NCI-H774 (cell line): ENCODE measurements at regions not wholly inside any gene's neighbourhood (a gene's known extent, or its start where the extent isn't known, plus 50 kb on each side); places are given as distances from the start of the nearest gene placed in this dataset.
A peak's percentile ranks its signal among the peaks of the same experiment; 100 is the strongest.

ENCODE experiments used
- DNase-seq: peaks from one replicate; lab custom pipeline; 2025; lab: John Stamatoyannopoulos, UW

DNA sequence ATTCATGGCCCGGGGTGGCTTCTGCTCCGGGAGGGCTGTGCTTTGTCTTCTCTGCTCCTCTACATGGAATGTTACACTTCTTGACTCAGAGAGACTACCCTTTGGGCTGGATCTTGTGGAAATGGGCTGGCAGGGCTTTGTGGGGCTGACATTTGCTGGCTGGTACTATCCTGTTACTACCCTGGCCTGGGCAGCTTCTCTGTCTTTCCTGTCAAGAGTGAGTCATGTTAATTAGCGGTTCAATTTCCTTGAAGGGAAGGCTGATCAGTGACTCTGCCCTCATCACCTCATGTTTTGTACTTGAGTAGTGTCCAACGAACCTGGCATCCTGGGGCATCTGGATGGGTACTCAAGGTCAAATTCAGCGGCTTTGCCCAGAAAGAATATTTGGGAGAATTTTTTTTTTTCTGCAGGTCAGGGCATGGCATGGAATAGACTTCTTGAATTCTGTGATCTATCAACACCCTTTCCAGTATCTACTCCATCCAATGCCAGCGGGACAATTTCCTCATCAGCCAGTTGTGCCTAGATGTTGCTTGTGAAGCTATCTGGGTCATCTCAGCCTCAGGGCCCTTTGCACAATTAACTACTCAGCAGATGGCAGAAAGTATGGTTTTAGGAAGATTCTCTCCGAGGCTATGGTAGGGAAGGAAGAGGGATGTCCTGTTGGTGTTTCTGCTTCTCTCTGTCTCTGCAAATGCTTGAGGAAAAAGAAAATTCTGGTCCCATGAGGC, 140.5 kb upstream of the PLET1 start:
- no peak for DNase-seq

DNA sequence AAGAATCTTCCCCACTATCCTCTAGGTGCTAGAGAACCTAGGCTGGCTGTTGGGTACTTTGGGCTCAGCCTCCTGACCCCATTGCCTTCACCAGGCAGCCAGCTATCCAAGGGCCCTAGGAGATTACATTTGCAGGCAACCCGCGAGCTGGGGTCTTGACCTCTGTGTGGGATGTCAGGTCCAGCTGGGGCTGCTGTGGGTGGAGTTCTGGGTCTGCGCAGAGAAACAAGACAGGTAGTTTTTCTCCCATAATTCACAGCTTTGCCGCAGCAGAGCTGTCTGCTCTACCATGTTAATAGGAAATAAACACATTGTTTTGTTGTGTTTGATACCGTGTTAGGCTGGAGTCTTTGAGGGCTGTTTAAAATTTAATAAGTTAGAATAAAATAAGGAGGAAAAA, 142.8 kb upstream of the PLET1 start:
- no peak for DNase-seq

DNA sequence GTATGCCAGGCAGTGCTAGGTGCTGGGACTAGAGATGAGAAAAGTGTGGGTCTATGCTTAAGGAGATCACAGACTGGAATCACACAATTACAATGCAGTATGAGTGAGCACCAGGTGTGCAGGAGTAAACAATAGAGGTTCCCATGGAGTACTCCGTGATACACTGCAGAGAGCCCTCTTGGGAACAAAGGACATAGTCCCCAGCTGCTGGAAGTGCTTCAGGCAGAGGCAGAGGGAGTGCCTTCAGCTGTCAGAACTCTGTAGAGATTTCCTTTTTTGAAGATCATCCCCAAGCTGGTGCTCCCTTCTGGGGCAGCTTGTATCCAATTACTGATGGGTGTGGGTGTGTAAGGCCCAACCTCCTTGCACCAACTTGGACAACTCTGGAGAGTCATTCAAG, 143.5 kb upstream of the PLET1 start:
- DNase-seq: peak; percentile 93

DNA sequence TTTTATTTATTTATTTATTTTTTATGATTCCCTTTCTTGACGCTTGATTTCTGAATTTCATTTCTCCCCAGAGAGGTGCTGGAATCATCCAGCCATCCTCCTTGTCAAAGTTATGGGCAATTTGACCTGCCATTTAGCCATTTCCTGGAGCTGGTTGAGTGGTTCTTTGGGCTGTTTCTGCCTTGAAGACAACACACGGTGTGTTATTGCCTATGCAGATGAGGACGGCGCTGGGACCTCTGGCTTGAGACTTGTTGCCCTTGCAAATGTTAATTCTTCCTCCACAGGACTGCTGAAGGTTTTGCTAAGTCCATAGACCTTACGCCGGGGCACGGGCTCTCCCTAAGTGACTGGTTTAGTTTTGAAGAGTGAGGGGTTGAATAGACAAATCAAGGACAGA, 147.9 kb upstream of the PLET1 start:
- no peak for DNase-seq

DNA sequence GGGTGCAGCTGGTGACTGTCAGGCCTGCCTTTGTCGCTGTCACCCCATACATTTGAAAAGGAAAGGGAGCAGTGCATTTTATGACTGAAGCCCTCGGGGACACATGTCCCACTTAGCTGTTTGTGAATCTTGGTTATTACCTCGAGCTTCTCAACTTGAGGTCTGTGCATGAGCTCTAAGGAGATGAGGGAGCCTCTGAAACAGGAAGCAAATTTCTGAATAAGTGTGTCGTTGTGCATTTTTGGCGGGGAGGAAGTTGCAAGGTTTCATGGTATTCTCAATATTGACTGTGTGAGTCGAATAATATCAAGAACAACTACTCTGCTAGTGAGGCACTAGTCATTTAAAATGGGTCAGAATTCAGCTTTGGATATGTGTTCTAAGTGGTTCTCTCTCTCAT, 149.7 kb upstream of the PLET1 start:
- no peak for DNase-seq

DNA sequence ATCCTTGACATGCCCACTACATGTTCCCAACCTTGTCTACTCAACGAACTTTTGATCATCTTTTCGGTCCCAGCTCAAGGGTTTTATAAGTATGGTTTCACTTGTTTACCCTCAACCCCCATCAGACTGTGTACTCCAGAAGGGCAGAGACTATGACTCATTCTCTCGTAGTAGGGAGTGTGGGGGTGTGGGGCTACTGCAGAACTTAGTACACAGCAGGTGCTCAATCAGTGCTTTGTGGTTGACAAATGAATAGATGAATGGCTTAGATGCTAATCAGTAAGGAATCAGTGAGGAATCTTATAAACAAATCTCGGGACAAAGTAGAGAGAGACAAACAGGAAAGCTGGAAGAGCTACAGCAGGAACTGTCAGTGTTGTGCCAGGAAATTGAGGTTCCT, 151.7 kb upstream of the PLET1 start:
- no peak for DNase-seq

DNA sequence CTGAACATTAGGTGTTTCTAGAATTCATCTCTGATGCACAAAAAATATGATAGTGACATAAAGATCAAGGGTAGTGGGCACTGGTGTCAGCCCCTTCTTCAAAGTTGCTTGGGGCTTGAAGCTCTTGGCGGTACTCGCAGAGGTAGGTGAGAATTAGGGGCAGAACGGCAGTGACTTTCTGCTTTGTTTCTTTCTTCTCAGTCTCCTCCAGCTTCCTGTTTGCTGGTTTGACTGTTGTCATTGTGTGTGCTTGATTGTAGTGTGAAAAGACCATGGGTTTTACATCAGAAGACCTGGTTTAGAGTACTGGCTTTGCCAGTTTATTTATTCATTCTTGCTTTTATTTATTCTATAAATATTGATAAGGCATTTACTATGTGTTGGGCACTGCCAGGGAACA, 156.7 kb upstream of the PLET1 start:
- no peak for DNase-seq

DNA sequence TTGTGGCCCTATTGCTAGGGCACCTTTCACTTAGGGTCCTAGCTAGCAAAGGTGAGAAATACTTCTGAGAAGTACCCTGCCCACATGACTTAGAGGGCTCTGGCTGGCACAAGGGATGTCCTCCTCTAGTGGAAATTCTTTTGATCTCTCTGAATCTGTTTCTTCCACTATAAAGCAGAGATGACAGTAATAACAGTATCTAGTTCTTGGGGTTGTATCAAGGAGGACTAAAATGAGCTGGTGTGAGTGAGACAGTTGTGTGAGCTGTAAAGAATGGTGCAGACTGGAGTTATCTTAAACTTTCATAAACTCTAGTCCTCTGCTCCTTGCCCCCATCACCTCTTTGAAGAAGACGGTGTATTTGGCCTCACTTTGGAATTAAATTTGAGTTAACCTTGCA, 157.8 kb upstream of the PLET1 start:
- no peak for DNase-seq

DNA sequence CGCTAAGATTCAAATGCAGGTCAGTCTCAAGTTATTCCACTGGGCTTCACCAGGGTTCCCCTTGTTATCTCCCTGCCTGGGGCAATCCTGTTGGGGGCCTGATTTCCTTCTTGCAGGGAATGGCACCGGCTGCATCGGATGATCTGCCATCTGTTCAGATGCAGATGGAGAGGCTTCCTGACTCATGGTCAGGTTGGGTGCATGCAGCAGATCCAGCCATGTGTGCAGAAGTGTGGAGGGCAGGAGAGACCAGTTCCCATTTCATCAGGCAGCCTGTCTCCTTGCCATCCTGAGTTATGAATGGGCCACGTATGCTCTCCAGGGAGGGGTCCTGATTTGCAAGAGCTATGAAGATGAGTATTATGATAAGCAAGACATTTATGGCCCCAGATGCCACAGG, 161.2 kb upstream of the PLET1 start:
- no peak for DNase-seq

DNA sequence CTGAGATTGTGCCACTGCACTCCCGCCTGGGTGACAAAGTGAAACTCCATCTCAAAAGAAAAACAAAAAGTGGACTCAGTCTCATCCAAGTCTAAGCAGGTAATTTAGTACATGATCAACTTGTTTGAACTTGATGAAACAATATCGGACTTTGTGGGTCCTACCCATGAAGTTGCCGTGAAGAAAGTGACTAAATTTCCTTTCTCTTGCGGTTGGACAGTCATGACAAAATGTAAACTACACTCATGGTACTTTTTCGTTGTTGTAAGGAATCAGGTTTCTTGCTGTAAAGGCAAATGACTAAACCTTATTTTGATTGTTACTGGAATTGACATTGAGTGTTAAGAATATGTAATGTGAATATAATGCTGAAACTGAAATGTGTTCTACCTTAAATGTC, 164.5 kb upstream of the PLET1 start:
- DNase-seq: no peak

DNA sequence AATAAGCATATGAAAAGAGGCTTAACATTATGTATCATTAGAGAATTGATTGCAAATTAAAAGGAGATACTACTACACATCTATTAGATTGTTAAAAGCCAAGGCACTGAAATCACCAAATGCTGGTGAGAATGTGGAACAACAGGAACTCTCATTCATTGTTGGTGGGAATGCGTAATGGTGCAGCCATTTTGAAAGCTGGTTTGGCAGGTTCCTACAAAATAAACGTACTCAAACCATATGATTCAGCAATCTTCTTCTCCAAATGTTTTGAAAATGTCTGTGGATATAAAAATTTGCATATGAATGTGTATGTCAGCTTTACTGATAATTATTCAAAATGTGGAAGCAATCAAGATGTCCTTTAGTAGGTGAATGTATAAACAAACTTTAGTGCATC, 176.4 kb upstream of the PLET1 start:
- no peak for DNase-seq

DNA sequence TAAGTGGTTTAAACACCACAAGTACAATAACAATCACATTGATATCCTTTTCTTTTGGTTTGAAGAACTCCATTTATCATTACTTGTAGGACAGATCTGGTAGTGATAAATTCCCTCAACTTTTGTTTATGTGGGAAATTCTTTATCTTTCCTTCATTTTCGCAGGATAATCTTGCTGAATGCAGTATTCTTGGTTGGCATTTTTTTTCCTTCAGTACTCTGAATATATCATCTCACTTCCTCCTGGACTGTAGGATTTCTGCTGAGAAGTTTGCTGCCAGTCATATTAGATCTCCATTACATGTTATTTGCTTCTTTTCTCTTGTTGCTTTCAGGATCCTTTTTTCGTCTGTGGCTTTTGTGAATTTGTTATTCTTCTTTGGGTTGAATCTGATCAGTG, 179.0 kb upstream of the PLET1 start:
- no peak for DNase-seq

DNA sequence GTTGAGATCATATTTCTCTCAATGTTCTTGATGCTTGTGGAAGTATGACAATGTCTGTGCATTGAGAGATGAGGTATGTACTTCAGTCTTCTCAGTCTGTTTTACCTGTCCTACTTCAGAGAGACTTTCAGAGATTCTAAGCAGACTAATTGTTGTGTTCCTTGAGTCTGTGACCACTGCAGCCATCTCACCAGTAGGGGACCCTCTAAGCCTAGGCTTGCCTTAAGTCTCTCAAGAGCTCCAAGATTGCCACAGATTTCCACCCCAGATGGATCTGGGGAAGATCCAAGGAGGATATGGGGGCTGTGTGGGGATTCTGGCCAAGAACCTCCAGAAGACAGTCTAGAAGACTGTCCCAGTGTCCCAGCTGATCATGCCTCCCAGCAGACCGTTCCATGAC, 179.9 kb upstream of the PLET1 start:
- no peak for DNase-seq

DNA sequence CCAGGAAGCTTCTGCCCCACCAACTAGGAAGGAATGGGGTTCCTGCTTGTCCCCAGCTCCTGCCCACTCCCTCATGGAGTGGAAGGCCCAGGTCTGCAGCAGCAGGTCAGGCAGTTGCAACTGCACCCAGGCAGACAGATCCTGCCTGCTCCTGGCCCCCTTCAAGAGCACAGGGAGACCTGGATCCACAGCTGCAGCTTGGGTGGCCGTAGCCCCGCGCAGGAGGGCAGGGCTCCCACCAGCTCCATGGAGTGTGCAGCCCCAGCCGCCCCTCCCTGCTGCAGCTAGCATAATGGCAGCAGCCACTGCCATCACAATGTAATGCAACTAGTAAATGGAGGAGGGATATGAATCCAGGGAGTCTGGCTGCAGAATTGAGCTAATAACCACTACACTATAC, 187.5 kb upstream of the PLET1 start:
- DNase-seq: no peak

DNA sequence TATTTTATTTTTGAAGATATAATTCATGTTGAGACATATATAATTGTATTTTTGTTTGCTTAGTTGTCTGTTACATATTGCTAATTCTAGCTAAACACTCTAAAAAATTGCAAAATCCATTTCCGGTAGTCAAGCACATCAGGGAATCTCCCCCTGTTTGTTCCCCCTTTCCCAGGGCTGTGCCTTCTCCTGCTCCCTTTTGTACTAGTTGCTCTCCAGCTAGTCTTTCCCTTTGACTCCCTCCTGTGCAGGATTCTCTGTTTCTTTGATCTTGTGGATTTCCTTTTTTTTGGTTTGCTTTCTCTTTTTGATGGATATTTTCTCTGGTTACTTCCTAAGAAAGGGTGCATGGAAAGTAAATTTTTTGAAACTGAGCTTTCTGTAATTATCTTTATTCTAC, 188.1 kb upstream of the PLET1 start:
- no peak for DNase-seq

DNA sequence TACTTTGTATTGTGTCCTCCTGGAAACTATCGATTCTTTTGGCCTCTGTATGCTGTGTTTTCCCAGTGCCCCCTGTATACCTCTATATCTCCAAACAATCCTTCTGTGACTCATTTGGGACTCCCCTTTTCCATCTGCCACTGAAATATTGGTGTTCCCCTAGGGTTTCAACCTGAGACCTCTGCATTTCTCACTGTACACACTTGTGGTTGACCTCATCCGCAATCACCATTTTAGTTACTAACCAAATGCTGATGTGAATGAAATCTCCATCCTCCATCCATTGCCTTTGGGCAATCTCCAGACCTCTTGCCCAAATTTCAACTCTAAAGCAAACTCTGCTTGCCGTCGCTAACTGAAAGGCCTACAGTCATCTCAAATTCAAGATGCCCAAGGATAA, 190.6 kb upstream of the PLET1 start:
- DNase-seq: no peak

DNA sequence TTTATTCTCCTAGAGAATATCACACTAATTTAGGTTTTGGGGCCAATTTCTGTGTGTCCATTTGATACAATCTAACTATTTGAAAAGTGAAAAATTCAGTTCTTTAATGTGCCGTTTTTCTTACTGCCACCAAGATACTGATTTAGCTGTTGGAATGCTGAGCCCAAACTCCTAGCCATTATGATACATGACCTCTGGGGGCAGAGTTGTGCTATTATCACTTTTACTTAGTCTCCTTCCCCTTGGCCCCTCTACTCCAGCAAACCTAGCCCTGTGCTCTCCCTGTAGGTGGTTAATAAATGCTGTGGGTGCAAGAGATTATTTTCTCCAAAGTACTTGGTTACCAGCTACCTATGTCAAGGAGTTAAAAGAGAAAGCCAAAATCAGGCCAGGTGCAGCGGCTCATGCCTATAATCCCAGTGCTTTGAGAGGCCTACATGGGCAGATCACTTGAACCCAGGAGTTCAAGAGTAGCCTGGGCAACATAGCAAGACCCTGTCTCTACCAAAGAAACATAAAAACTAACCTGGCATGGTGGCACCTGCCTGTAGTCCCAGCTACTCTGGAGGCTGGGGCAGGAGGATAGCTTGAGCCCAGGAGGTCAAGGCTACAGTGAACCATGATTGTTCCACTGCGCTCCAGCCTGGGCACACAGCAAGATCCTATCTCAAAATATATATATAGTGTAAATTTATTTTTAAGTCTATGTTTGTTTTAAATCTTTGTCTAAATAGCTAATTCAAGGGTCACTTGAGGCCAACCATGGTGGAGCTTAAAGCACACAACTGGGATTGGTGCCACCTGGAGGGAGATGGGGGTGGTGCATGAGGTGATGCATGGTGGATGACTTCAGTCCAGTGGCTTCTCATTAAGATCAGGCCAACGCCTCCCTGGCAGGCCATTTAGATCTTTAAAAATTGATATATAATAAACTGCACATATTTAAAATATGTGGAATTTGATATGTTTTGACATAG, 193.2 kb upstream of the PLET1 start:
- peak; percentile 11 for DNase-seq

DNA sequence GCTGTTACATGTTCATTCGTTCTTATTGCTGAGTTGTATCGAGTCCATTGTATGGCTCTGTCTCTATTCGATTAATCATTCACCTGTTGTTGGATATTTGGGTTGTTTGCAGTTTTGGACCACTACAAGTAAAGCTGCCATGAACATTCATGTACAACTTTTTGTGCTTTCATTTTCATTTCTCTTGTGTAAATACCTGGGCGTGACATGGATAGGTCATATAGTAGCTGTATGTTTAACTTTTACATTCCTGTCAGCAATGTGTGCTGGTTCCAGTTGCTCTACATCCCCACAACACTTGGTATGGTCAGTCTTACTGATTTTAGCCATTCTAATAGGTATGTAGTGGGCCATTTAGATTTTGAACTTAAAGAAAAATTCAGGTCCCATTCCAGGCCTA, 194.2 kb upstream of the PLET1 start:
- DNase-seq: no peak

DNA sequence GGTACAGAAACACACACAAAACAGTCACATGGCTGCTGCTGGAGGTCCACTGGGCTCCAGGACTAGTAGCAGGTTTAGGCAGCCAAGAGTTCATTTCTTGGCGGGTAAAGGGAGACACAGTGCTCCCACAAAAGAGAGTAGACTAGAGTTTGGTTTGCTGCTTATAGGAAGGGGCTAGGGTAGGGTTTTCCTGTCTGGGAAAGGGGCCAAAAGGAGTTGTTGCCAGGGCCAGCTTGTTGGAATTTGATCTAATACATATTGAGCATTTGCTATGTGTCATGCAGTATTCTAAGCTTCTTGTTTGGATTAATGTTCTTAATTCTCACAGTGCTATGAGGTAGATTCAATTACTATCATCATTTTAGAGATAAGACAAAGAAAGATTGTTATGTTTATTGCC, 195.1 kb upstream of the PLET1 start:
- no peak for DNase-seq

DNA sequence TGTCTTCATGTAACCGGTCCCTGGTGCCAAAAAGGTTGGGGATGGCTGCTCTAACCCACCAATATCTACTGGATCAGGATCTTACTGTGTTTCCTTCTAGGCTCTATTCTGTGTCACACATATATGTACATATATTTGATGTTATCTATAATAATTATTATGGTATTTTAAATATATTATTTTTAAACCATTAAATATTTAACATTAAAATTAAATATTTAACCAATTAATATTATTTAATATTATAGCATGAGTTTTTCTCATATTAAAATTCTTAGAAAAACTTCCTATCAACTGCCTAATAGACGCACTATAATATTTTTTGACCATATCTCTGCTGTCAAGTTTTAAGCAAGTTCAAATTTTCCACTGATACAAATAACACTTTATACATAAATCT, 196.9 kb upstream of the PLET1 start:
- DNase-seq: no peak

DNA sequence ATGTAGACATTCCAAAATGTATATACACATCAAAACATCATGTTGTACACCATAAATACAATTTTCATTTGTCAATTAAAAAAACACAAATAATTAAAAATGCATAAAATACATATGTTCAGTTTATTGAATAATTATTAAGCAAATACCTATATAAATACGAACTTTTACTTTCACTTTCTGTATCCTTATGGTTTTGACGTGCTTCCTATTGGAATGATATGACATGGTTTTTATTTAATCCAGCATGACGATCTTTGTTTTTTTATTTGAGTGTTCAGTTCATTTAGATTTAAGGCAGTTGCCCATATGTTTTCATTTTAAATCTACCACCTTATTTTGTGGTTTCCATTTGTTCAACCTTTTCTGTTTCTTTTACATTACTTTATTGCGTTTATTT, 198.3 kb upstream of the PLET1 start:
- peak; percentile 9 for DNase-seq

DNA sequence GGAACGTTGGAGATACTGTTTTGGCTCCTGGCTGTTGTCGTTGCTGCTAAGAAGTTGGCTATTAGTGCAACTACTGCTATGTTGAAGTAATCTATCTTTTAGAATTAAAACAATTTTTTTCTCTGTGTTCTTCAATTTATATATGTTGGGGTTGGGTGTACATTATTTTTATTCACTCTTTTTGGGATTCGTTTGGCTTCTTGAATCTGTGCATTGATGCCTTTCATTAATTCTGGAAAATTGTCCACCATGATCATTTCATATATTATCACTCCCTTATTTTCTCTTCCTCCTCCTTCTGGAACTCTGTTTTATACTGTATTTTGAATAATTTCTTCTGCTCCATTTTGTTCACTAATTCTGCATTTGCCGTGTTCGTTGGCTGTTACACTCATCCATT, 199.5 kb upstream of the PLET1 start:
- no peak for DNase-seq

DNA sequence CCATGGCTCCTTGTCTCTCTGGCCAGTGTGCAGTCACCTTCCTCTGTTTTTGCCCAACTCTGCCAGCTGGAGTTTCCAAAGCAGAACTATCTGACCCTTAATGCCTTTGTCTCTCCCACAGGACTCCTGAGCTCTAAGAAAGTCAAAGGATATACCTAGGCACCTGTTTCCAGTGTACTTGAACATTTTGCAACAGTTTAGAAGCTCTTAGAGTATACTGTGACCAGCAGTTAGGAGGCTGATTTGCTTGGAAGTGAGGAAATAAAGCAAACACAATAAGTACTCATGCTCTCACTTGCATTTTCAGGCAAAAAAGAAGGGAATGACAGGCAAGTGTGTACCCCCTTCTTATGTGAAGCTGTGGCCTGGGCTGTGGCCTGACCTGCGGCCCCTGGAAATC, 204.3 kb upstream of the PLET1 start:
- DNase-seq: no peak
